ENCODE measurements at regions not wholly inside any gene's neighbourhood (a gene's known extent, or its start where the extent isn't known, plus 50 kb on each side); places are given as distances from the start of the nearest gene placed in this dataset.

DNA sequence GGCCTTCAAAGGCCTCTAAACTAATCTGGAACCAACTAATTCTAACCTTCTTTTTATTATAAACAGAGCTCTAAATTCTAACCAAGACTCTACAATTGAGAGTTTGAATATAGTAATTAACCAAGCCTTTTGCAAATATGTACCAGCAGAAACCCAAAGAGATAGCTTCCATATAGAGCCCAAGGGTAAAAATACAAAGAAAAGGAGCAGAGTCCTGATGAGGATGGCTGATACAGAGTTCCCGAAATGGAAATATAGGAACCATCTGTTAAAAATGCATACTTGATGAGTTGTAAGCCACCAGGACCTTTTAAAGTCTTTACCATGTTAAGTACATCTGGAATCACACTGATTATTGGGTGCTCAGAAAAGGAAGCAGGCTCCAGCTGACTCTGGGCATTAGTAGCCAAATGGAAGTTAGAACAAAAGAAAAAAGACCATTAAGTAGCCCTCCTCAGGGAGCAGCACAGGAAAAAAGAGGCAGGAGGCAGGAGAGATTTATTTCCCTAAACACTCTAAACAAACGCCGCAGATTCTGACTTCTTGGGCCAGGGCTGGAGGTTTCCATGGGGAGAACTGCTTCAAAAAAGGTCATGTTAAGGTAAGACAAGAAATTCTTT is 463.1 kb upstream of the FAT3 start:
- no peak overlapping the region for H3K4me3 ChIP-seq (replicated peaks; ENCODE audit: insufficient read depth, low read length)
- TF ChIP-seq, protein P1, sequence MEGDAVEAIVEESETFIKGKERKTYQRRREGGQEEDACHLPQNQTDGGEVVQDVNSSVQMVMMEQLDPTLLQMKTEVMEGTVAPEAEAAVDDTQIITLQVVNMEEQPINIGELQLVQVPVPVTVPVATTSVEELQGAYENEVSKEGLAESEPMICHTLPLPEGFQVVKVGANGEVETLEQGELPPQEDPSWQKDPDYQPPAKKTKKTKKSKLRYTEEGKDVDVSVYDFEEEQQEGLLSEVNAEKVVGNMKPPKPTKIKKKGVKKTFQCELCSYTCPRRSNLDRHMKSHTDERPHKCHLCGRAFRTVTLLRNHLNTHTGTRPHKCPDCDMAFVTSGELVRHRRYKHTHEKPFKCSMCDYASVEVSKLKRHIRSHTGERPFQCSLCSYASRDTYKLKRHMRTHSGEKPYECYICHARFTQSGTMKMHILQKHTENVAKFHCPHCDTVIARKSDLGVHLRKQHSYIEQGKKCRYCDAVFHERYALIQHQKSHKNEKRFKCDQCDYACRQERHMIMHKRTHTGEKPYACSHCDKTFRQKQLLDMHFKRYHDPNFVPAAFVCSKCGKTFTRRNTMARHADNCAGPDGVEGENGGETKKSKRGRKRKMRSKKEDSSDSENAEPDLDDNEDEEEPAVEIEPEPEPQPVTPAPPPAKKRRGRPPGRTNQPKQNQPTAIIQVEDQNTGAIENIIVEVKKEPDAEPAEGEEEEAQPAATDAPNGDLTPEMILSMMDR (IDR thresholded peaks at IDR 0.05; ENCODE audit: insufficient read depth, low read length), result no peak
- TF ChIP-seq GABPA (IDR thresholded peaks at IDR 0.05; ENCODE audit: low read depth) (no peak), SPI1 (IDR thresholded peaks at IDR 0.05; ENCODE audit: borderline replicate concordance, low read depth) (no peak), POLR2AphosphoS5 (IDR thresholded peaks at IDR 0.05; ENCODE audit: low read depth) (no peak)
- TF ChIP-seq, protein P2, sequence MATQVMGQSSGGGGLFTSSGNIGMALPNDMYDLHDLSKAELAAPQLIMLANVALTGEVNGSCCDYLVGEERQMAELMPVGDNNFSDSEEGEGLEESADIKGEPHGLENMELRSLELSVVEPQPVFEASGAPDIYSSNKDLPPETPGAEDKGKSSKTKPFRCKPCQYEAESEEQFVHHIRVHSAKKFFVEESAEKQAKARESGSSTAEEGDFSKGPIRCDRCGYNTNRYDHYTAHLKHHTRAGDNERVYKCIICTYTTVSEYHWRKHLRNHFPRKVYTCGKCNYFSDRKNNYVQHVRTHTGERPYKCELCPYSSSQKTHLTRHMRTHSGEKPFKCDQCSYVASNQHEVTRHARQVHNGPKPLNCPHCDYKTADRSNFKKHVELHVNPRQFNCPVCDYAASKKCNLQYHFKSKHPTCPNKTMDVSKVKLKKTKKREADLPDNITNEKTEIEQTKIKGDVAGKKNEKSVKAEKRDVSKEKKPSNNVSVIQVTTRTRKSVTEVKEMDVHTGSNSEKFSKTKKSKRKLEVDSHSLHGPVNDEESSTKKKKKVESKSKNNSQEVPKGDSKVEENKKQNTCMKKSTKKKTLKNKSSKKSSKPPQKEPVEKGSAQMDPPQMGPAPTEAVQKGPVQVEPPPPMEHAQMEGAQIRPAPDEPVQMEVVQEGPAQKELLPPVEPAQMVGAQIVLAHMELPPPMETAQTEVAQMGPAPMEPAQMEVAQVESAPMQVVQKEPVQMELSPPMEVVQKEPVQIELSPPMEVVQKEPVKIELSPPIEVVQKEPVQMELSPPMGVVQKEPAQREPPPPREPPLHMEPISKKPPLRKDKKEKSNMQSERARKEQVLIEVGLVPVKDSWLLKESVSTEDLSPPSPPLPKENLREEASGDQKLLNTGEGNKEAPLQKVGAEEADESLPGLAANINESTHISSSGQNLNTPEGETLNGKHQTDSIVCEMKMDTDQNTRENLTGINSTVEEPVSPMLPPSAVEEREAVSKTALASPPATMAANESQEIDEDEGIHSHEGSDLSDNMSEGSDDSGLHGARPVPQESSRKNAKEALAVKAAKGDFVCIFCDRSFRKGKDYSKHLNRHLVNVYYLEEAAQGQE (IDR thresholded peaks at IDR 0.05; ENCODE audit: insufficient replicate concordance, low read depth), result no peak
- no peaks in the 10 kb centered on the region for H3K27me3 ChIP-seq (ENCODE audit: insufficient read depth, poor library complexity, severe bottlenecking)
- H3K27ac ChIP-seq (replicated peaks), result no peak overlapping the region
- DNase-seq (ENCODE audit: low read depth in 1 of 2, low spot score in 1 of 2), result no peak

DNA sequence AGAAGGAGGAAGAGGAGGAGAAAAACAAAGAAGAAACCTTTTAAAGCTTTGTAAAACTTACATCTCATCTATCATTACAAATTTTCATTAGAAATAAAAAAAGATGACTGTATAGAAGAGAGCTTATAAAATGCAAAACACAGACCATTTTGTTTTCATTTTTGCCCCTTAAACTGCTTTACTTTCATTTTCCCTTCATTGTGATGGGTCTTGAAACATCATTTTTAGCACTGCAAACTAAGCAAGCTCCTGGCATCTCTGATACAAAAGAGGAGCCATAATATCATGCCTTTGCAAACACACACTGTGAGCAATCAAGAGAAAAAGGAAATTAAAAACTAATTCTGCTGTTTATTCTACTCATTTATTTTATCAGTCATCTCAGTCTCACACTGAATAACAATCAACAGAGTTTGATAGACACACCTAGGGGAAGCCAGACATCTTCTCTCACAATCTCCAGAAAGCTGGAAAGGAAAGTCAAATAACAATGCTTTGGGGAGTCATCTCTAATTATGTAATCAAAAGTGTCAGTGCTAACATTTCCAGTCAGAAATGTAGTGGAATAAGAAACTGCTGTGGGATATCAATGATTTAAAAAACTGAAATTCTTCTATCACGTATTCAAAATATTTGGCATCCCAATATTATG is 467.7 kb upstream of the FAT3 start:
- Histone ChIP-seq H3K27me3 (ENCODE audit: insufficient read depth, poor library complexity, severe bottlenecking) (no peaks in the 10 kb centered on the region), H3K27ac (replicated peaks) (no peak overlapping the region), H3K4me3 (replicated peaks; ENCODE audit: insufficient read depth, low read length) (no peak overlapping the region)
- no peak for DNase-seq (ENCODE audit: low read depth in 1 of 2, low spot score in 1 of 2)
- TF ChIP-seq, protein P1 (IDR thresholded peaks at IDR 0.05; ENCODE audit: insufficient read depth, low read length), result no peak
- TF ChIP-seq GABPA (IDR thresholded peaks at IDR 0.05; ENCODE audit: low read depth) (no peak), SPI1 (IDR thresholded peaks at IDR 0.05; ENCODE audit: borderline replicate concordance, low read depth) (no peak), POLR2AphosphoS5 (IDR thresholded peaks at IDR 0.05; ENCODE audit: low read depth) (no peak)
- TF ChIP-seq, protein P2 (IDR thresholded peaks at IDR 0.05; ENCODE audit: insufficient replicate concordance, low read depth), result no peak

DNA sequence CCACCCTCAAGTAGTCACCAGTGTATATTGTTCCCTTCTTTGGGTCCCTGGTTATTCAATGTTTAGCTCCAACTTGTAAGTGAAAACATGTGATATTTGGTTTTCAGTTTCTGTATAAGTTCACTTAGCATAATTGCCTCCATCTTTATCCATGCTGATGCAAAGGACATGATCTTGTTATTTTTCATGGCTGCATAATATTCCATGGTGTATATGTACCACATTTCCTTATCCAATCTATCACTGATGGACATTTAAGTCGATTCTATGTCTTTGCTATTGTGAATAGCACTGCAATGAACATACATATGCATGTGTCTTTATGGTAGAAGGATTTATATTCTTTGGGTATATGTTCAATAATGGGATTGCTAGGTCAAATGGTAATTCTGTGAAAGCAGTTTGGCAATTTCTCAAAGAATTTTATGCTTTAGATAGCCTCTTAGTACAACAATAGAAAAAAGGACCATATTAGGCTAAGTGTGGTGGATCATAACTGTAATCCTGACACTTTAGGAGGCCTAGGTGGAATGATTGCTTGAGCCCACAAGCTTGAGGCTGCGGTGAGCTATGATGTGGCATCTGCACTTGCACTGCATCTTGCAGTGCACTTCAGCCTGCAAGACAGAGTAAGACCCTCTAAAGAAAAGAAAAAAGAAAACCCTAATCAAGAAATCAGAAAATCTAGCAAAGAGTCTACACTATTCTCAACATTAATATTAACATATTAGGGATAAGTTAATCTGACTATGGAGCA is 468.5 kb upstream of the FAT3 start:
- no peak overlapping the region for H3K27ac ChIP-seq (replicated peaks)
- H3K27me3 ChIP-seq (ENCODE audit: insufficient read depth, poor library complexity, severe bottlenecking), result no peaks in the 10 kb centered on the region
- TF ChIP-seq, protein P1 (IDR thresholded peaks at IDR 0.05; ENCODE audit: insufficient read depth, low read length), result no peak
- TF ChIP-seq POLR2AphosphoS5 (IDR thresholded peaks at IDR 0.05; ENCODE audit: low read depth), result no peak
- TF ChIP-seq, protein P2 (IDR thresholded peaks at IDR 0.05; ENCODE audit: insufficient replicate concordance, low read depth), result no peak
- no peak for TF ChIP-seq SPI1 (IDR thresholded peaks at IDR 0.05; ENCODE audit: borderline replicate concordance, low read depth)
- no peak for TF ChIP-seq GABPA (IDR thresholded peaks at IDR 0.05; ENCODE audit: low read depth)
- no peak overlapping the region for H3K4me3 ChIP-seq (replicated peaks; ENCODE audit: insufficient read depth, low read length)
- DNase-seq (ENCODE audit: low read depth in 1 of 2, low spot score in 1 of 2), result no peak
